Stomach (tissue), 8 donors: ENCODE measurements at regions not wholly inside any gene's neighbourhood (a gene's known extent, or its start where the extent isn't known, plus 50 kb on each side); places are given as distances from the start of the nearest gene placed in this dataset.

Experiments used
- DNase-seq, 2 donors: peaks; one replicate each; pipeline versions ENCODE4 v3.0.0 to v3.0.0-alpha.2; 2013 to 2019
- H3K27ac ChIP-seq, 5 donors: fragments of 200-600 bp in 4 of 5; sonication (generic) in 4 of 5; one replicate each; pipeline ENCODE4 v1.5.1; 2013 to 2019; ENCODE audit warnings: mild to moderate bottlenecking in 1 of 5, moderate library complexity in 1 of 5
- H3K27me3 ChIP-seq, 3 donors: fragments of 200-600 bp; sonication (generic); one replicate each; pipeline ENCODE4 v1.5.1; 2017 to 2019; ENCODE audit warnings: mixed run types in 1 of 3
- H3K36me3 ChIP-seq, 4 donors: fragments of 200-600 bp; sonication (generic); 1 replicate in 3 of 4; 2 replicates in 1 of 4; pipeline ENCODE4 v1.5.1; 2016 to 2019
- H3K4me1 ChIP-seq, 4 donors: fragments of 200-600 bp; sonication (generic); one replicate each; pipeline ENCODE4 v1.5.1; 2016 to 2019
- H3K4me3 ChIP-seq, 4 donors: fragments of 200-600 bp; sonication (generic) in 3 of 4; one replicate each; pipeline ENCODE4 v1.5.1; 2016 to 2019; ENCODE audit warnings: mild to moderate bottlenecking in 1 of 4
- H3K9me3 ChIP-seq, 4 donors: fragments of 200-600 bp; sonication (generic); one replicate each; pipeline ENCODE4 v1.5.1; 2016 to 2019
- CTCF ChIP-seq, 7 experiments: fragments of 450-650 bp in 4 of 7; fragments of 200-600 bp in 3 of 7; sonication (generic) in 3 of 7; IDR thresholded peaks; one replicate each; pipeline ENCODE4 v1.5.1; 2016 to 2019; ENCODE audit warnings: antibody characterized with exemption in 7 of 7, control low read depth in 2 of 7, mild to moderate bottlenecking in 1 of 7
- EP300 ChIP-seq: sonication (generic); formaldehyde crosslinking; IDR thresholded peaks from one replicate; pipeline ENCODE4 v1.6.1; 2017; ENCODE audit warnings: antibody characterized with exemption
- POLR2A ChIP-seq, 4 donors: fragments of 450-650 bp; IDR thresholded peaks; one replicate each; pipeline ENCODE4 v1.6.1; 2016; ENCODE audit warnings: antibody characterized with exemption in 4 of 4, control low read depth in 2 of 4, mild to moderate bottlenecking in 1 of 4, moderate library complexity in 1 of 4
- POLR2AphosphoS5 ChIP-seq, 3 donors: sonication (generic); formaldehyde crosslinking; IDR thresholded peaks; one replicate each; pipeline ENCODE4 v1.6.1; 2016; ENCODE audit warnings: antibody characterized with exemption in 3 of 3
- WGBS, 5 donors: extraction: QIAGEN DNeasy Blood & Tissue Kit in 3 of 5; methylation state at CpG; one replicate each; pipeline versions ENCODE4 v1.1.5 to v1.1.7; 2013 to 2018; 5-methylcytosine and 5-hydroxymethylcytosine counted together
- intact Hi-C: fragments of 100-400 bp; cut with DNase I; formaldehyde crosslinking; loops from one replicate; pipeline ENCODE4 v1.15.1; 2023; ENCODE audit warnings: low total_unique reads
- donor health status: healthy with polysubstance abuse.
- donor health status: Bipolar disorder and iron deficiency.
- donor health status: healthy.

- H3K36me3 ChIP-seq, result no peaks in the 10 kb centered on the region
- intact Hi-C loops, result no loop called here
These were observed 1357.1 kb upstream of the CADM2 start for GRCh38 chr3:83601704-83602103.

GRCh38 chr3:83622526-83622925, 1336.3 kb upstream of the CADM2 start:
- H3K27me3 ChIP-seq, result no peaks in the 10 kb centered on the region
- no peak for DNase-seq
- TF ChIP-seq POLR2A (IDR thresholded peaks at IDR 0.05), result no peak
- TF ChIP-seq CTCF (IDR thresholded peaks at IDR 0.05), result no peak
- no peak for TF ChIP-seq EP300
- TF ChIP-seq POLR2AphosphoS5 (IDR thresholded peaks at IDR 0.05), result no peak
- H3K4me1 ChIP-seq, result no peaks in the 10 kb centered on the region
- no peak overlapping the region for H3K4me3 ChIP-seq
- H3K9me3 ChIP-seq, result peaks cover 0 to 3% (median 0%) of the 10 kb centered on the region in 4 donors
- intact Hi-C loops, result no loop called here
- WGBS, 5 donors, result 74 to 82% (median 77%) methylated on average over 2 of the region's 2 CpGs
- H3K27ac ChIP-seq, result no peak overlapping the region
- H3K36me3 ChIP-seq, result no peaks in the 10 kb centered on the region

More at GRCh38 chr3:83601704-83602103, 1357.1 kb upstream of the CADM2 start:
- H3K27me3 ChIP-seq, result no peaks in the 10 kb centered on the region
- WGBS, 5 donors, result 35 to 56% (median 44%) methylated on average over 2 of the region's 2 CpGs
- no peak overlapping the region for H3K4me3 ChIP-seq
- H3K27ac ChIP-seq, result no peak overlapping the region
- TF ChIP-seq POLR2AphosphoS5 (IDR thresholded peaks at IDR 0.05) (no peak), CTCF (IDR thresholded peaks at IDR 0.05) (no peak), POLR2A (IDR thresholded peaks at IDR 0.05) (no peak), EP300 (no peak)
- DNase-seq, result no peak
- peaks cover 0 to 9% (median 0%) of the 10 kb centered on the region in 4 donors for H3K9me3 ChIP-seq
- H3K4me1 ChIP-seq, result no peaks in the 10 kb centered on the region

GRCh38 chr3:83625261-83625660, 1333.5 kb upstream of the CADM2 start:
- Histone ChIP-seq H3K27ac (no peak overlapping the region), H3K9me3 (no peaks in the 10 kb centered on the region), H3K36me3 (no peaks in the 10 kb centered on the region), H3K27me3 (no peaks in the 10 kb centered on the region), H3K4me1 (no peaks in the 10 kb centered on the region), H3K4me3 (no peak overlapping the region)
- intact Hi-C loops, result no loop called here
- no peak for DNase-seq
- no peak for TF ChIP-seq POLR2AphosphoS5 (IDR thresholded peaks at IDR 0.05)
- TF ChIP-seq EP300, result no peak
- TF ChIP-seq CTCF (IDR thresholded peaks at IDR 0.05), result no peak
- no peak for TF ChIP-seq POLR2A (IDR thresholded peaks at IDR 0.05)
- 33 to 45% (median 36%) methylated on average over 1 of the region's 1 CpG for WGBS, 5 donors

- intact Hi-C loops, result no loop called here
- Histone ChIP-seq H3K36me3 (no peaks in the 10 kb centered on the region), H3K27me3 (no peaks in the 10 kb centered on the region), H3K27ac (no peak overlapping the region), H3K4me1 (no peaks in the 10 kb centered on the region), H3K4me3 (no peak overlapping the region), H3K9me3 (no peaks in the 10 kb centered on the region)
- no peak for DNase-seq
- no peak for TF ChIP-seq EP300
- TF ChIP-seq POLR2A (IDR thresholded peaks at IDR 0.05), result no peak
- TF ChIP-seq CTCF (IDR thresholded peaks at IDR 0.05), result no peak
- WGBS, 5 donors, result 81 to 98% (median 91%) methylated on average over 1 of the region's 1 CpG
These were observed 1330.3 kb upstream of the CADM2 start for GRCh38 chr3:83628471-83628870.
